PC-3 (cell line): ENCODE measurements at regions not wholly inside any gene's neighbourhood (a gene's known extent, or its start where the extent isn't known, plus 50 kb on each side); places are given as distances from the start of the nearest gene placed in this dataset.

ENCODE experiments used
- ATAC-seq: fragments of 200-7000 bp; cut with Tn5 transposase; 2 replicates; pipeline ENCODE4 v1.9.1; 2020; ENCODE audit warnings: mild to moderate bottlenecking, moderate library complexity
- BruUV-seq: library from RNA; stranded (reverse); fragments of 400-500 nt; replicated peaks from 2 replicates; lab custom pipeline; 2021; lab: Mats Ljungman, UMichigan
- CTCF ChIA-PET: fragments of 300-600 bp; sonication (Branson Sonifier 250); formaldehyde crosslinking; loops from one replicate; lab custom pipeline; 2022; ENCODE audit warnings: antibody characterized with exemption; lab: Charles Lee
- POLR2A ChIA-PET: fragments of 300-600 bp; sonication (Branson Sonifier 250); formaldehyde crosslinking; loops from one replicate; lab custom pipeline; 2022; ENCODE audit warnings: antibody characterized with exemption; ENCODE audit not compliant: unreplicated experiment; lab: Charles Lee
- DNase-seq: peaks from one replicate; pipeline ENCODE4 v3.0.0-alpha.2; 2015
- H2AFZ ChIP-seq: fragments of 300-600 bp; sonication (generic); 2 replicates; pipeline ENCODE4 v1.6.0; 2016; ENCODE audit warnings: antibody characterized with exemption, low read length
- H3F3A ChIP-seq: fragments of 300-600 bp; sonication (generic); one replicate; pipeline ENCODE4 v1.6.0; 2017; ENCODE audit warnings: antibody characterized with exemption, low read length, control low read depth, mild to moderate bottlenecking; ENCODE audit not compliant: unreplicated experiment
- H3K27ac ChIP-seq: fragments of 300-600 bp; sonication (generic); 2 replicates; pipeline ENCODE4 v1.5.1; 2016; ENCODE audit warnings: mild to moderate bottlenecking, low read length
- H3K27me3 ChIP-seq: fragments of 300-600 bp; sonication (generic); 2 replicates; pipeline ENCODE4 v1.6.1; 2016; ENCODE audit warnings: low read length, mixed read lengths
- H3K36me3 ChIP-seq: fragments of 300-600 bp; sonication (generic); 2 replicates; pipeline ENCODE4 v1.6.1; 2016; ENCODE audit warnings: low read depth, mixed run types, low read length, mixed read lengths
- H3K4me1 ChIP-seq: fragments of 300-600 bp; sonication (generic); 2 replicates; pipeline ENCODE4 v1.5.1; 2016; ENCODE audit warnings: low read length; ENCODE audit not compliant: insufficient read depth
- H3K4me2 ChIP-seq: fragments of 300-600 bp; sonication (generic); 2 replicates; pipeline ENCODE4 v1.6.0; 2016; ENCODE audit warnings: low read length
- H3K4me3 ChIP-seq: fragments of 300-600 bp; sonication (generic); 2 replicates; pipeline ENCODE4 v1.5.1; 2016; ENCODE audit warnings: mild to moderate bottlenecking, low read length, mixed read lengths
- H3K79me2 ChIP-seq: fragments of 300-600 bp; sonication (generic); 2 replicates; pipeline ENCODE4 v1.6.1; 2017; ENCODE audit warnings: low read length, mixed read lengths
- H3K9ac ChIP-seq: fragments of 300-600 bp; sonication (generic); 2 replicates; pipeline ENCODE4 v1.6.0; 2016; ENCODE audit warnings: mild to moderate bottlenecking, low read length
- H3K9me2 ChIP-seq: fragments of 300-600 bp; sonication (generic); replicated peaks from 2 replicates; pipeline ENCODE4 v1.6.1; 2016; ENCODE audit warnings: mixed run types, low read length, mixed read lengths
- H3K9me3 ChIP-seq: fragments of 300-600 bp; sonication (generic); 2 replicates; pipeline ENCODE4 v1.6.1; 2016; ENCODE audit warnings: low read length, mixed read lengths
- H4K20me1 ChIP-seq: fragments of 300-600 bp; sonication (generic); 2 replicates; pipeline ENCODE4 v1.6.1; 2016; ENCODE audit warnings: low read length, mixed read lengths
- CTCF ChIP-seq: fragments of 300-600 bp; sonication (generic); conservative IDR thresholded peaks from 2 replicates; pipeline ENCODE4 v1.5.1; 2017; ENCODE audit warnings: antibody characterized with exemption, low read depth, mild to moderate bottlenecking, low read length
- EZH2 ChIP-seq: fragments of 300-600 bp; sonication (generic); IDR thresholded peaks from one replicate; pipeline ENCODE4 v1.6.1; 2017; ENCODE audit warnings: antibody characterized with exemption, mild to moderate bottlenecking, low read length; ENCODE audit not compliant: unreplicated experiment
- EZH2phosphoT487 ChIP-seq: fragments of 300-600 bp; sonication (generic); IDR thresholded peaks from 2 replicates; pipeline ENCODE4 v1.6.1; 2018; ENCODE audit warnings: mild to moderate bottlenecking, antibody characterized with exemption, low read length, borderline replicate concordance
- intact Hi-C: fragments of 100-400 bp; cut with micrococcal nuclease; formaldehyde crosslinking; loops from 2 replicates; pipeline ENCODE4 v1.9.0; 2023

GRCh38 chr13:40098246-40098645, 442.8 kb downstream of the COG6 start:
- DNase-seq (no peak), ATAC-seq (no peak)
- Histone ChIP-seq H3K79me2 (no peaks in the 10 kb centered on the region), H3K4me2 (no peak overlapping the region), H3K4me3 (no peak overlapping the region), H3F3A (no peaks in the 10 kb centered on the region), H3K9ac (no peak overlapping the region), H3K36me3 (no peaks in the 10 kb centered on the region), H2AFZ (no peak overlapping the region), H3K9me2 (no peaks in the 10 kb centered on the region), H3K9me3 (no peaks in the 10 kb centered on the region), H3K27me3 (no peaks in the 10 kb centered on the region), H3K27ac (no peak overlapping the region), H3K4me1 (peaks cover 12% of the 10 kb centered on the region), H4K20me1 (no peaks in the 10 kb centered on the region)
- intact Hi-C loops: no loop called here
- POLR2A ChIA-PET: no interaction called here
- CTCF ChIA-PET: no interaction called here
- no TSS peak for BruUV-seq
- TF ChIP-seq CTCF (no peak), EZH2 (no peak), EZH2phosphoT487 (no peak)

GRCh38 chr13:40101708-40102359, 446.4 kb downstream of the COG6 start:
- Histone ChIP-seq H3K4me3 (no peak overlapping the region), H3K4me2 (no peak overlapping the region), H3K9me3 (no peaks in the 10 kb centered on the region), H3K27ac (peak overlapping the region; percentile 90), H4K20me1 (no peaks in the 10 kb centered on the region), H2AFZ (no peak overlapping the region), H3K9me2 (no peaks in the 10 kb centered on the region), H3K79me2 (no peaks in the 10 kb centered on the region), H3K4me1 (peaks cover 23% of the 10 kb centered on the region), H3K27me3 (no peaks in the 10 kb centered on the region), H3K36me3 (no peaks in the 10 kb centered on the region), H3F3A (no peaks in the 10 kb centered on the region), H3K9ac (peak overlapping the region; percentile 55; the same call in 1 of the 2 replicates)
- ATAC-seq (no peak), DNase-seq (no peak)
- POLR2A ChIA-PET: no interaction called here
- no TSS peak for BruUV-seq
- CTCF ChIA-PET: no interaction called here
- TF ChIP-seq EZH2 (no peak), EZH2phosphoT487 (no peak), CTCF (no peak)
- intact Hi-C loops: no loop called here

- no TSS peak for BruUV-seq
- H3K36me3 ChIP-seq: no peaks in the 10 kb centered on the region
- H3K9me3 ChIP-seq: no peaks in the 10 kb centered on the region
- peak overlapping the region; percentile 90 for H3K27ac ChIP-seq
- DNase-seq (no peak), ATAC-seq (no peak)
- H2AFZ ChIP-seq: peak overlapping the region; percentile 35; the same call in 1 of the 2 replicates
- TF ChIP-seq CTCF (no peak), EZH2phosphoT487 (no peak), EZH2 (no peak)
- intact Hi-C loops: no loop called here
- ChIA-PET CTCF (no interaction called here), POLR2A (no interaction called here)
- no peaks in the 10 kb centered on the region for H3K27me3 ChIP-seq
- H3K9ac ChIP-seq: peak overlapping the region; percentile 55
- no peaks in the 10 kb centered on the region for H4K20me1 ChIP-seq
- H3K4me1 ChIP-seq: peaks cover 23% of the 10 kb centered on the region
- no peak overlapping the region for H3K4me2 ChIP-seq
- H3K4me3 ChIP-seq: no peak overlapping the region
- H3K9me2 ChIP-seq: no peaks in the 10 kb centered on the region
- H3F3A ChIP-seq: no peaks in the 10 kb centered on the region
- no peaks in the 10 kb centered on the region for H3K79me2 ChIP-seq
Measured at GRCh38 chr13:40102360-40102727, 446.9 kb downstream of the COG6 start.
